IMR-90 (cell line): ENCODE measurements at regions not wholly inside any gene's neighbourhood (a gene's known extent, or its start where the extent isn't known, plus 50 kb on each side); places are given as distances from the start of the nearest gene placed in this dataset.

ENCODE experiments used
- ATAC-seq: fragments of 200-7000 bp; cut with Tn5 transposase; 2 replicates; pipeline ENCODE4 v1.9.1; 2020; ENCODE audit warnings: low read depth, mild to moderate bottlenecking, moderate library complexity
- BruUV-seq: library from RNA; stranded (reverse); fragments of 400-500 nt; replicated peaks from 2 replicates; lab custom pipeline; 2021; lab: Mats Ljungman, UMichigan
- CTCF ChIA-PET: fragments of 300-600 bp; formaldehyde crosslinking; extraction: SDS; loops from one replicate; lab custom pipeline; 2021; ENCODE audit warnings: antibody characterized with exemption; lab: Yijun Ruan, JAX
- POLR2A ChIA-PET: fragments of 300-600 bp; sonication (Branson Sonifier 250); formaldehyde crosslinking; loops from one replicate; lab custom pipeline; 2022; ENCODE audit warnings: antibody characterized with exemption; ENCODE audit not compliant: unreplicated experiment; lab: Charles Lee
- DNase-seq: peaks from one replicate; pipeline ENCODE4 v3.0.0; 2013
- H2AFZ ChIP-seq: replicated peaks from 2 replicates; pipeline ENCODE3; 2013; ENCODE audit warnings: low read length, mild to moderate bottlenecking; ENCODE audit not compliant: poor library complexity
- H2AK5ac ChIP-seq: 2 replicates; pipeline ENCODE4 v1.6.1; 2013; ENCODE audit warnings: low read depth, low read length, inconsistent platforms
- H2AK9ac ChIP-seq: replicated peaks from 2 replicates; pipeline ENCODE3; 2013; ENCODE audit warnings: mild to moderate bottlenecking, low read depth, low read length, moderate library complexity; ENCODE audit not compliant: poor library complexity
- H2BK120ac ChIP-seq: 2 replicates; pipeline ENCODE4 v1.6.1; 2013; ENCODE audit warnings: low read depth, low read length, inconsistent platforms
- H2BK15ac ChIP-seq: 3 replicates; pipeline ENCODE4 v1.6.1; 2013; ENCODE audit warnings: low read depth, low read length, inconsistent platforms
- H2BK20ac ChIP-seq: 2 replicates; pipeline ENCODE4 v1.6.1; 2013; ENCODE audit warnings: low read depth, mild to moderate bottlenecking, inconsistent platforms, low read length, moderate library complexity
- H2BK5ac ChIP-seq: 2 replicates; pipeline ENCODE4 v1.6.1; 2013; ENCODE audit warnings: mild to moderate bottlenecking, low read depth, low read length, inconsistent platforms; ENCODE audit not compliant: poor library complexity, severe bottlenecking
- H3K14ac ChIP-seq: replicated peaks from 2 replicates; pipeline ENCODE4 v1.6.1; 2013; ENCODE audit warnings: low read depth, low read length, inconsistent platforms
- H3K18ac ChIP-seq: 2 replicates; pipeline ENCODE4 v1.6.1; 2013; ENCODE audit warnings: low read depth, low read length, control low read depth
- H3K23ac ChIP-seq: 2 replicates; pipeline ENCODE4 v1.6.1; 2013; ENCODE audit warnings: low read depth, low read length, inconsistent platforms
- H3K27ac ChIP-seq: 2 replicates; pipeline ENCODE4 v1.5.1; 2013; ENCODE audit warnings: mild to moderate bottlenecking, control low read depth, low read length; ENCODE audit not compliant: insufficient read depth
- H3K27me3 ChIP-seq: 2 replicates; pipeline ENCODE4 v1.6.1; 2013; ENCODE audit warnings: low read length; ENCODE audit not compliant: control insufficient read depth, insufficient read depth
- H3K36me3 ChIP-seq: 2 replicates; pipeline ENCODE4 v1.6.1; 2013; ENCODE audit warnings: low read length, mixed read lengths; ENCODE audit not compliant: control insufficient read depth, insufficient read depth
- H3K4ac ChIP-seq: 2 replicates; pipeline ENCODE4 v1.6.1; 2013; ENCODE audit warnings: low read depth, low read length, inconsistent platforms
- H3K4me1 ChIP-seq: 2 replicates; pipeline ENCODE4 v1.6.1; 2013; ENCODE audit warnings: low read length, mixed read lengths; ENCODE audit not compliant: control insufficient read depth, insufficient read depth
- H3K4me2 ChIP-seq: 2 replicates; pipeline ENCODE4 v1.6.1; 2013; ENCODE audit warnings: low read depth, mild to moderate bottlenecking, control low read depth, low read length, moderate library complexity
- H3K4me3 ChIP-seq: 2 replicates; pipeline ENCODE4 v1.5.1; 2013; ENCODE audit warnings: low read depth, mild to moderate bottlenecking, control low read depth, low read length, moderate library complexity; ENCODE audit not compliant: insufficient read depth
- H3K56ac ChIP-seq: 2 replicates; pipeline ENCODE4 v1.6.1; 2013; ENCODE audit warnings: low read length, inconsistent platforms; ENCODE audit not compliant: insufficient read depth; ENCODE audit errors: extremely low read depth
- H3K79me1 ChIP-seq, 2 experiments: 2 replicates each; pipeline ENCODE4 v1.6.1; 2013; ENCODE audit warnings: low read length in 2 of 2, inconsistent platforms in 1 of 2, low read depth in 1 of 2
- H3K9ac ChIP-seq: 2 replicates; pipeline ENCODE4 v1.6.1; 2013; ENCODE audit warnings: low read depth, low read length, control low read depth
- H3K9me1 ChIP-seq: 2 replicates; pipeline ENCODE4 v1.6.1; 2013; ENCODE audit warnings: low read length, inconsistent platforms; ENCODE audit not compliant: insufficient read depth
- H3K9me3 ChIP-seq: 2 replicates; pipeline ENCODE4 v1.6.1; 2013; ENCODE audit warnings: low read length; ENCODE audit not compliant: control insufficient read depth, insufficient read depth
- H4K20me1 ChIP-seq: 2 replicates; pipeline ENCODE4 v1.6.1; 2013; ENCODE audit warnings: low read length, inconsistent platforms; ENCODE audit not compliant: insufficient read depth
- H4K5ac ChIP-seq: 2 replicates; pipeline ENCODE4 v1.6.1; 2013; ENCODE audit warnings: mild to moderate bottlenecking, low read depth, low read length, control low read depth
- H4K8ac ChIP-seq, 2 experiments: 2 replicates each; pipeline ENCODE4 v1.6.1; 2013; ENCODE audit warnings: low read depth in 2 of 2, low read length in 2 of 2, control low read depth in 1 of 2, inconsistent platforms in 1 of 2
- H4K91ac ChIP-seq: 2 replicates; pipeline ENCODE4 v1.6.1; 2013; ENCODE audit warnings: low read depth, low read length, inconsistent platforms; ENCODE audit not compliant: insufficient read depth
- CHD1 ChIP-seq: IDR thresholded peaks from 2 replicates; pipeline ENCODE4 v1.6.1; 2012; ENCODE audit warnings: low read depth, low read length, improper control_type of control experiment
- POLR2A ChIP-seq: IDR thresholded peaks from 2 replicates; pipeline ENCODE4 v1.6.1; 2012; ENCODE audit warnings: mild to moderate bottlenecking, low read depth, low read length
- dilution Hi-C: fragments of 300-500 bp; cut with HindIII; formaldehyde crosslinking; loops from one replicate; pipeline ENCODE4 v1.14.3; 2018; ENCODE audit warnings: low sequenced_read_pairs; ENCODE audit not compliant: unreplicated experiment
- in situ Hi-C: fragments of 300-500 bp; cut with MboI; formaldehyde crosslinking; loops from 3 replicates; pipeline ENCODE4 v1.14.3; 2019; ENCODE audit warnings: low sequenced_read_pairs, inconsistent platforms, mixed read lengths
- intact Hi-C: fragments of 100-400 bp; cut with micrococcal nuclease; formaldehyde crosslinking; loops from 2 replicates; pipeline ENCODE4 v1.10.0; 2022

- H3K79me1 ChIP-seq, result no peaks in the 10 kb centered on the region
- no peak overlapping the region for H3K4me3 ChIP-seq
- H3K27ac ChIP-seq, result no peak overlapping the region
- H3K4me2 ChIP-seq, result no peak overlapping the region
- H2BK120ac ChIP-seq, result no peak overlapping the region
- dilution Hi-C loops, result no loop called here
- no peak overlapping the region for H4K5ac ChIP-seq
- no peak overlapping the region for H4K91ac ChIP-seq
- no peak overlapping the region for H2BK15ac ChIP-seq
- H3K27me3 ChIP-seq, result no peaks in the 10 kb centered on the region
- H3K36me3 ChIP-seq, result no peaks in the 10 kb centered on the region
- no peak for DNase-seq
- in situ Hi-C loops, result loop anchor here (10.0 kb wide), 1 partner anchor 963 kb away; no protein-coding TSS in a partner anchor
- no TSS peak for BruUV-seq
- POLR2A ChIA-PET, result no interaction called here
- no peak overlapping the region for H2AK5ac ChIP-seq
- no peaks in the 10 kb centered on the region for H4K20me1 ChIP-seq
- no peak overlapping the region for H3K4ac ChIP-seq
- H2BK5ac ChIP-seq, result no peak overlapping the region
- no peaks in the 10 kb centered on the region for H3K9me1 ChIP-seq
- H3K14ac ChIP-seq, result no peak overlapping the region
- H2AK9ac ChIP-seq, result no peak overlapping the region
- no peak overlapping the region for H3K18ac ChIP-seq
- H2AFZ ChIP-seq, result no peak overlapping the region
- H3K56ac ChIP-seq, result no peak overlapping the region
- TF ChIP-seq POLR2A (no peak), CHD1 (no peak)
- H3K23ac ChIP-seq, result no peak overlapping the region
- no peaks in the 10 kb centered on the region for H3K4me1 ChIP-seq
- H4K8ac ChIP-seq, result no peak overlapping the region
- H3K9ac ChIP-seq, result no peak overlapping the region
- ATAC-seq, result no peak
- intact Hi-C loops, result loop anchor here (2.0 kb wide), 1 partner anchor 921 kb away; no protein-coding TSS in a partner anchor
- H2BK20ac ChIP-seq, result no peak overlapping the region
- CTCF ChIA-PET, result interaction anchor here (2.3 kb wide), 1 partner anchor 962 kb away, joined by 16 read pairs; no protein-coding TSS in a partner anchor
- no peaks in the 10 kb centered on the region for H3K9me3 ChIP-seq
These were observed 115.8 kb upstream of the FAM204A start for GRCh38 chr10:118457824-118458428.
